ENCODE measurements at regions not wholly inside any gene's neighbourhood (a gene's known extent, or its start where the extent isn't known, plus 50 kb on each side); places are given as distances from the start of the nearest gene placed in this dataset.

- ChIA-PET POLR2A (ENCODE audit: low non-redundant PET) (no interaction called here), CTCF (no interaction called here)
- H3K27ac ChIP-seq, result no peak overlapping the region
- no peak for DNase-seq (ENCODE audit: low spot score)
- TF ChIP-seq CTCF (conservative IDR thresholded peaks at IDR 0.05; ENCODE audit: low read depth), result no peak
These were observed 51.4 kb upstream of the CISTR start for GRCh38 chr12:53803194-53803593.

- no peak overlapping the region for H3K27ac ChIP-seq
- no peak for TF ChIP-seq CTCF (conservative IDR thresholded peaks at IDR 0.05; ENCODE audit: low read depth)
- ChIA-PET POLR2A (ENCODE audit: low non-redundant PET) (no interaction called here), CTCF (no interaction called here)
- DNase-seq (ENCODE audit: low spot score), result no peak
These were observed 51.9 kb upstream of the CISTR start for GRCh38 chr12:53803703-53804102.

- ChIA-PET POLR2A (ENCODE audit: low non-redundant PET) (no interaction called here), CTCF (interaction anchor here (0.6 kb wide), 1 partner anchor 110 kb away, joined by 3 read pairs; no protein-coding TSS in a partner anchor)
- H3K27ac ChIP-seq, result no peak overlapping the region
- TF ChIP-seq CTCF (conservative IDR thresholded peaks at IDR 0.05; ENCODE audit: low read depth), result no peak
- DNase-seq (ENCODE audit: low spot score), result no peak
These were observed 52.6 kb upstream of the CISTR start for GRCh38 chr12:53804429-53804828.

- TF ChIP-seq CTCF (conservative IDR thresholded peaks at IDR 0.05; ENCODE audit: low read depth), result no peak
- ChIA-PET CTCF (interaction anchor here (0.6 kb wide), 1 partner anchor 109 kb away, joined by 3 read pairs; no protein-coding TSS in a partner anchor), POLR2A (ENCODE audit: low non-redundant PET) (no interaction called here)
- H3K27ac ChIP-seq, result no peak overlapping the region
- no peak for DNase-seq (ENCODE audit: low spot score)
These were observed 53.3 kb upstream of the CISTR start for GRCh38 chr12:53805067-53805466.

- no peak overlapping the region for H3K27ac ChIP-seq
- POLR2A ChIA-PET (ENCODE audit: low non-redundant PET), result no interaction called here
These were observed 54.0 kb upstream of the CISTR start for GRCh38 chr12:53805791-53806190.

GRCh38 chr12:53806721-53807120 lies 54.9 kb upstream of the CISTR start:
- TF ChIP-seq CTCF (conservative IDR thresholded peaks at IDR 0.05; ENCODE audit: low read depth), result no peak
- POLR2A ChIA-PET (ENCODE audit: low non-redundant PET), result no interaction called here
- H3K27ac ChIP-seq, result no peak overlapping the region
- CTCF ChIA-PET, result no interaction called here
- DNase-seq (ENCODE audit: low spot score), result no peak

More at GRCh38 chr12:53805791-53806190, 54.0 kb upstream of the CISTR start:
- TF ChIP-seq CTCF (conservative IDR thresholded peaks at IDR 0.05; ENCODE audit: low read depth), result no peak
- CTCF ChIA-PET, result interaction anchor here (1.0 kb wide), 1 partner anchor 25 kb away, joined by 3 read pairs; no protein-coding TSS in a partner anchor
- DNase-seq (ENCODE audit: low spot score), result no peak

All from RWPE1 (cell line).